ENCODE measurements at regions not wholly inside any gene's neighbourhood (a gene's known extent, or its start where the extent isn't known, plus 50 kb on each side); places are given as distances from the start of the nearest gene placed in this dataset.

DNA sequence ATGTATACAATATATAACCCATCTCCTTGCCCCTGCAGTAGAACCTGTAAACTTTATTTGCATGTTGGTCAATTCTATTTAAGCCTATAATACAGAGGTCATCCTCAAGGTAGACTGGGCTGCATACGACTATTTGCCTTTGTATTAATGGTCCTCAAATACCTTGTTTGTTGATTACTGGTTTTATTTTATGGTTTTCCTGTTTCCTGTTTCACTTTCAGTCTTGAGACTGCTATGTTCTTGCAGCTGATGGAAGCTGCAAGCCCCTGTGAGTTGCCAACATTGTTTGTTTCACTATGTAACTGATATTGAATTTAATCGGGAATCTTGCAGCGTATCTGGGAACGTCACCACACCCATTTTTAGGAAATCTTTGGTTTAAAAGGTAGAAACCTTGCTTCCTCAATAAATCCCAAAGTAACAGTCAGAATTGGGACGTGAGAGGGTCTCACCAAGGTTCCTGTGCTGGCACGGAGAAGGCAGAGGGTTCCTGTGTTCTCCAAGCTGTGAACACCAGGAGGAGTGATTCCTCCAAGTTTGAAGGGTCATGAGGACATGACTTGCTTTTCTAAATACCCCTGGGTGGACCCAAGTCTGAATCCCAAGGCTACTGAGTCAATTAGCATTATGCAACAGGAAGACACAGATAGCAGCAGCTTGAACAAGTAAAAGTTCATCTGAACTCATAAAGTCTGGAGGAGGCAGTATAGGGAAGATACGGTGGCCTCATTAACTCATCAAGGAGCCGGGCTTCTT, 110.6 kb upstream of the PNPLA4 start:
- Histone ChIP-seq H3K4me1 (no peaks in the 10 kb centered on the region), H3K27ac (no peak overlapping the region), H3K4me2 (no peak overlapping the region), H3K9me3 (no peaks in the 10 kb centered on the region), H3K4me3 (no peak overlapping the region)
- WGBS (ENCODE audit: missing lambda C conversion rate), result 12% methylated on average over 8 of the region's 8 CpGs
- FAIRE-seq, result no peak
- TF ChIP-seq HDAC2 (IDR thresholded peaks at IDR 0.05) (no peak), NFE2L2 (conservative IDR thresholded peaks at IDR 0.05; ENCODE audit: low read length) (no peak), RCOR1 (IDR thresholded peaks at IDR 0.05; ENCODE audit: low read depth, low read length) (no peak), HMGXB4 (CRISPR knock-in tag; IDR thresholded peaks at IDR 0.05; ENCODE audit: borderline replicate concordance) (no peak), ESRRA (IDR thresholded peaks at IDR 0.05; ENCODE audit: borderline replicate concordance, low read length) (no peak), FOSL2 (IDR thresholded peaks at IDR 0.05) (no peak), FOSL2 (CRISPR knock-in tag; IDR thresholded peaks at IDR 0.05) (no peak), CHD2 (IDR thresholded peaks at IDR 0.05; ENCODE audit: low read length, partially characterized antibody) (no peak), MAZ (IDR thresholded peaks at IDR 0.05; ENCODE audit: borderline replicate concordance, low read depth, low read length) (no peak), SMC3 (IDR thresholded peaks at IDR 0.05) (no peak), NPAS2 (CRISPR knock-in tag; IDR thresholded peaks at IDR 0.05; ENCODE audit: borderline replicate concordance) (no peak), HOXB5 (CRISPR knock-in tag; IDR thresholded peaks at IDR 0.05) (no peak), CBX2 (IDR thresholded peaks at IDR 0.05; ENCODE audit: borderline replicate concordance, low read depth) (no peak), FOXS1 (CRISPR knock-in tag; IDR thresholded peaks at IDR 0.05) (no peak)
- TF ChIP-seq, protein P1, sequence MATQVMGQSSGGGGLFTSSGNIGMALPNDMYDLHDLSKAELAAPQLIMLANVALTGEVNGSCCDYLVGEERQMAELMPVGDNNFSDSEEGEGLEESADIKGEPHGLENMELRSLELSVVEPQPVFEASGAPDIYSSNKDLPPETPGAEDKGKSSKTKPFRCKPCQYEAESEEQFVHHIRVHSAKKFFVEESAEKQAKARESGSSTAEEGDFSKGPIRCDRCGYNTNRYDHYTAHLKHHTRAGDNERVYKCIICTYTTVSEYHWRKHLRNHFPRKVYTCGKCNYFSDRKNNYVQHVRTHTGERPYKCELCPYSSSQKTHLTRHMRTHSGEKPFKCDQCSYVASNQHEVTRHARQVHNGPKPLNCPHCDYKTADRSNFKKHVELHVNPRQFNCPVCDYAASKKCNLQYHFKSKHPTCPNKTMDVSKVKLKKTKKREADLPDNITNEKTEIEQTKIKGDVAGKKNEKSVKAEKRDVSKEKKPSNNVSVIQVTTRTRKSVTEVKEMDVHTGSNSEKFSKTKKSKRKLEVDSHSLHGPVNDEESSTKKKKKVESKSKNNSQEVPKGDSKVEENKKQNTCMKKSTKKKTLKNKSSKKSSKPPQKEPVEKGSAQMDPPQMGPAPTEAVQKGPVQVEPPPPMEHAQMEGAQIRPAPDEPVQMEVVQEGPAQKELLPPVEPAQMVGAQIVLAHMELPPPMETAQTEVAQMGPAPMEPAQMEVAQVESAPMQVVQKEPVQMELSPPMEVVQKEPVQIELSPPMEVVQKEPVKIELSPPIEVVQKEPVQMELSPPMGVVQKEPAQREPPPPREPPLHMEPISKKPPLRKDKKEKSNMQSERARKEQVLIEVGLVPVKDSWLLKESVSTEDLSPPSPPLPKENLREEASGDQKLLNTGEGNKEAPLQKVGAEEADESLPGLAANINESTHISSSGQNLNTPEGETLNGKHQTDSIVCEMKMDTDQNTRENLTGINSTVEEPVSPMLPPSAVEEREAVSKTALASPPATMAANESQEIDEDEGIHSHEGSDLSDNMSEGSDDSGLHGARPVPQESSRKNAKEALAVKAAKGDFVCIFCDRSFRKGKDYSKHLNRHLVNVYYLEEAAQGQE (IDR thresholded peaks at IDR 0.05), result no peak
- ChIA-PET CTCF (no interaction called here), POLR2A (no interaction called here)
- ATAC-seq, result no peak
- DNase-seq (ENCODE audit: low read depth in 1 of 2, low spot score in 1 of 2), result no peak

DNA sequence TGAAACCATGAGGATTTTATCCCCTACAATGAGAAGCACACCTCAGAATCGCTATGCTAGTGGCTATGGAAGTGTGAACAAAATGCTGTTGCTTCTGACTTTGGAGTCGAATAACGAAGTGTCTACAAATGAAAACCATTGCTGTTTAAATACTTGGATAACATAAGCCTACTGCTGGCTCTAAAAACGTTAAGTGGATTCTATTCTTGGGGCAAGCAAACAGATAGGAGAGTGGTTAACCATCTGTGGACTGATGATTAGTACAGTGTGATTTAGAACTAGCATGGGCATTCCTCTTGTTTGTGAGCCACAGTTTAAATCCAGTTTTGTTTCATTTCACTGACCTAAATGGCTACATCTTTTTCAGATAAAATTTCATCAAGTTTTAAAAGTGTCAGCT, 109.7 kb upstream of the PNPLA4 start:
- H3K9me3 ChIP-seq, result no peaks in the 10 kb centered on the region
- no peak for DNase-seq (ENCODE audit: low read depth in 1 of 2, low spot score in 1 of 2)
- no peaks in the 10 kb centered on the region for H3K4me1 ChIP-seq
- WGBS (ENCODE audit: missing lambda C conversion rate), result 6% methylated on average over 4 of the region's 4 CpGs
- CTCF ChIA-PET, result no interaction called here
- no peak for ATAC-seq
- peak; percentile 56 for FAIRE-seq
- H3K4me2 ChIP-seq, result no peak overlapping the region
- no peak overlapping the region for H3K4me3 ChIP-seq
- no peak overlapping the region for H3K27ac ChIP-seq
- POLR2A ChIA-PET, result no interaction called here
- no peak for TF ChIP-seq ZFP36 (IDR thresholded peaks at IDR 0.05; ENCODE audit: borderline replicate concordance, partially characterized antibody)
- TF ChIP-seq, protein P1 (IDR thresholded peaks at IDR 0.05), result no peak
- no peak for TF ChIP-seq HMGXB4 (CRISPR knock-in tag; IDR thresholded peaks at IDR 0.05; ENCODE audit: borderline replicate concordance)
- no peak for TF ChIP-seq ZC3H11A (IDR thresholded peaks at IDR 0.05)
- TF ChIP-seq, protein P2, sequence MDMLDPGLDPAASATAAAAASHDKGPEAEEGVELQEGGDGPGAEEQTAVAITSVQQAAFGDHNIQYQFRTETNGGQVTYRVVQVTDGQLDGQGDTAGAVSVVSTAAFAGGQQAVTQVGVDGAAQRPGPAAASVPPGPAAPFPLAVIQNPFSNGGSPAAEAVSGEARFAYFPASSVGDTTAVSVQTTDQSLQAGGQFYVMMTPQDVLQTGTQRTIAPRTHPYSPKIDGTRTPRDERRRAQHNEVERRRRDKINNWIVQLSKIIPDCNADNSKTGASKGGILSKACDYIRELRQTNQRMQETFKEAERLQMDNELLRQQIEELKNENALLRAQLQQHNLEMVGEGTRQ (IDR thresholded peaks at IDR 0.05), result no peak
- TF ChIP-seq HEYL (CRISPR knock-in tag; IDR thresholded peaks at IDR 0.05), result no peak
- TF ChIP-seq RNF2 (IDR thresholded peaks at IDR 0.05; ENCODE audit: borderline replicate concordance, low read depth), result no peak
- TF ChIP-seq, protein P3, sequence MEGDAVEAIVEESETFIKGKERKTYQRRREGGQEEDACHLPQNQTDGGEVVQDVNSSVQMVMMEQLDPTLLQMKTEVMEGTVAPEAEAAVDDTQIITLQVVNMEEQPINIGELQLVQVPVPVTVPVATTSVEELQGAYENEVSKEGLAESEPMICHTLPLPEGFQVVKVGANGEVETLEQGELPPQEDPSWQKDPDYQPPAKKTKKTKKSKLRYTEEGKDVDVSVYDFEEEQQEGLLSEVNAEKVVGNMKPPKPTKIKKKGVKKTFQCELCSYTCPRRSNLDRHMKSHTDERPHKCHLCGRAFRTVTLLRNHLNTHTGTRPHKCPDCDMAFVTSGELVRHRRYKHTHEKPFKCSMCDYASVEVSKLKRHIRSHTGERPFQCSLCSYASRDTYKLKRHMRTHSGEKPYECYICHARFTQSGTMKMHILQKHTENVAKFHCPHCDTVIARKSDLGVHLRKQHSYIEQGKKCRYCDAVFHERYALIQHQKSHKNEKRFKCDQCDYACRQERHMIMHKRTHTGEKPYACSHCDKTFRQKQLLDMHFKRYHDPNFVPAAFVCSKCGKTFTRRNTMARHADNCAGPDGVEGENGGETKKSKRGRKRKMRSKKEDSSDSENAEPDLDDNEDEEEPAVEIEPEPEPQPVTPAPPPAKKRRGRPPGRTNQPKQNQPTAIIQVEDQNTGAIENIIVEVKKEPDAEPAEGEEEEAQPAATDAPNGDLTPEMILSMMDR (IDR thresholded peaks at IDR 0.05), result no peak

Measured in A549 (cell line).